DOHH2 (cell line): ENCODE measurements at regions not wholly inside any gene's neighbourhood (a gene's known extent, or its start where the extent isn't known, plus 50 kb on each side); places are given as distances from the start of the nearest gene placed in this dataset.

Experiments used
- CTCF ChIP-seq: fragments of 200-600 bp; sonication (generic); IDR thresholded peaks from one replicate; pipeline ENCODE4 v1.5.1; 2014; ENCODE audit warnings: antibody characterized with exemption, mild to moderate bottlenecking, low read depth, low read length; ENCODE audit not compliant: poor library complexity, severe bottlenecking
- EZH2phosphoT487 ChIP-seq: fragments of 200-600 bp; sonication (generic); IDR thresholded peaks from 2 replicates; pipeline ENCODE4 v1.6.1; 2017; ENCODE audit warnings: borderline replicate concordance, mild to moderate bottlenecking, antibody characterized with exemption, low read length, moderate library complexity, mixed read lengths

GRCh38 chr13:50249144-50249521 is 233.9 kb downstream of the KCNRG start:
- no peak for TF ChIP-seq CTCF
- no peak for TF ChIP-seq EZH2phosphoT487
